Kidney (tissue), 13 donors: ENCODE measurements at regions not wholly inside any gene's neighbourhood (a gene's known extent, or its start where the extent isn't known, plus 50 kb on each side); places are given as distances from the start of the nearest gene placed in this dataset.

Experiments used
- DNase-seq, 5 donors: peaks; one replicate each; pipeline ENCODE4 v3.0.0-alpha.2; 2013 to 2020
- FAIRE-seq: peaks from 2 replicates; lab custom pipeline; 2012; peaks lifted over from hg19 to GRCh38; lab: Jason Lieb, UNC
- H3K27ac ChIP-seq, 2 donors: one replicate each; pipeline ENCODE4 v1.7.0; 2013; ENCODE audit warnings: low read depth in 2 of 2, low read length in 2 of 2, inconsistent platforms in 1 of 2
- H3K27me3 ChIP-seq: one replicate; pipeline ENCODE4 v1.7.1; 2013; ENCODE audit warnings: low read length, inconsistent platforms; ENCODE audit not compliant: control insufficient read depth, insufficient read depth
- H3K36me3 ChIP-seq, 3 donors: one replicate each; pipeline versions ENCODE4 v1.7.0 to v1.7.1; 2013; ENCODE audit warnings: low read length in 3 of 3, control low read depth in 1 of 3, inconsistent platforms in 1 of 3; ENCODE audit not compliant: insufficient read depth in 3 of 3, control insufficient read depth in 2 of 3
- H3K4me1 ChIP-seq, 3 donors: one replicate each; pipeline versions ENCODE4 v1.7.0 to v1.7.1; 2013; ENCODE audit warnings: low read length in 3 of 3, inconsistent platforms in 1 of 3, low read depth in 1 of 3; ENCODE audit not compliant: control insufficient read depth in 2 of 3, insufficient read depth in 2 of 3
- H3K4me3 ChIP-seq, 3 donors: one replicate each; pipeline versions ENCODE4 v1.7.0 to v1.8.1; 2013; ENCODE audit warnings: low read length in 3 of 3, control low read depth in 1 of 3, inconsistent platforms in 1 of 3
- H3K9ac ChIP-seq, 3 donors: one replicate each; pipeline versions ENCODE4 v1.7.0 to v1.7.1; 2013; ENCODE audit warnings: low read length in 3 of 3, control low read depth in 1 of 3, inconsistent platforms in 1 of 3
- H3K9me3 ChIP-seq, 3 donors: one replicate each; pipeline versions ENCODE4 v1.7.0 to v1.7.1; 2013; ENCODE audit warnings: low read length in 3 of 3, control low read depth in 1 of 3, inconsistent platforms in 1 of 3; ENCODE audit not compliant: control insufficient read depth in 2 of 3, insufficient read depth in 1 of 3
- intact Hi-C: fragments of 100-400 bp; cut with DNase I; formaldehyde crosslinking; loops from one replicate; pipeline ENCODE4 v1.11.1; 2022
- TF ChIP-seq, protein P1 (sequence below): IDR thresholded peaks from 3 replicates; pipeline ENCODE4 v1.5.1; 2012; ENCODE audit warnings: mild to moderate bottlenecking, moderate library complexity, borderline replicate concordance; ENCODE audit not compliant: insufficient read depth; ENCODE audit errors: extremely low read depth
- donor health status: control.
- donor health status: control.
- donor health status: control.
- donor health status: control.
- donor health status: control.
- donor health status: DM: yes; HTN: yes; CAD: no.
- donor health status: Normal renal cell carcinoma (clear cell type).

DNA sequence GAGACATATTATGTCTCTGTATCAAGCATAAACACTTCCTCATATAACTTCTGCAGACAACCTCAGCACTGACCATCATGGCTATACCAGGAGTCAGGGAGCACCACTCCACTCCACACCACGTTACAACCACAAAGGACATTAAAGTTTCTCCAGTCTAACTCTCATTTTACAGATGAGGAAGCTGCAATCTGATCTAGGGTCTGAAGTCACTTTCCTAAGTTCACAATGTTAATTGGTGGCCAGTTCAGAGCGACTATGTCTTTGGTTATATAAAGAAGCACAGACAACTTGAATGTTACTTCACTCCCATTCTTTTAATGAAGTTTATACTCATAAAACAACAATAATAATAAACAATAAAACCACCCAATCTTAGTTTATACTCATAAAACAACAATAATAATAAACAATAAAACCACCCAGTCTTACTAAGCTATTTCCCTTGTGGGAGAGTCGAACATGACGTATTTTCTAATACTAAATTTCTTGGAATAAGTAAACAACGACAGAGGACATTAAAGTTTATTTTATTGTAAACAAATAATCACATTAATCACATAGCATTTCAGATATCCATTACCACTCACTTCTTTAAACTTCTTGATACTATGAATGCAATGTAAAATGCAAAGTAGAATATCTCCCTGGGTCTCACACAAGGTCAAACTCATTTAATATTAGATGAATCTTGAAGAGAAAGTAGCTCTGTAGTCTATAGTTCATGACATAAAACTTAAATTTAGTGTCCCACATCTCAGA is 72.4 kb upstream of the SSTR1 start:
- TF ChIP-seq, protein P1, sequence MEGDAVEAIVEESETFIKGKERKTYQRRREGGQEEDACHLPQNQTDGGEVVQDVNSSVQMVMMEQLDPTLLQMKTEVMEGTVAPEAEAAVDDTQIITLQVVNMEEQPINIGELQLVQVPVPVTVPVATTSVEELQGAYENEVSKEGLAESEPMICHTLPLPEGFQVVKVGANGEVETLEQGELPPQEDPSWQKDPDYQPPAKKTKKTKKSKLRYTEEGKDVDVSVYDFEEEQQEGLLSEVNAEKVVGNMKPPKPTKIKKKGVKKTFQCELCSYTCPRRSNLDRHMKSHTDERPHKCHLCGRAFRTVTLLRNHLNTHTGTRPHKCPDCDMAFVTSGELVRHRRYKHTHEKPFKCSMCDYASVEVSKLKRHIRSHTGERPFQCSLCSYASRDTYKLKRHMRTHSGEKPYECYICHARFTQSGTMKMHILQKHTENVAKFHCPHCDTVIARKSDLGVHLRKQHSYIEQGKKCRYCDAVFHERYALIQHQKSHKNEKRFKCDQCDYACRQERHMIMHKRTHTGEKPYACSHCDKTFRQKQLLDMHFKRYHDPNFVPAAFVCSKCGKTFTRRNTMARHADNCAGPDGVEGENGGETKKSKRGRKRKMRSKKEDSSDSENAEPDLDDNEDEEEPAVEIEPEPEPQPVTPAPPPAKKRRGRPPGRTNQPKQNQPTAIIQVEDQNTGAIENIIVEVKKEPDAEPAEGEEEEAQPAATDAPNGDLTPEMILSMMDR: no peak
- no peak overlapping the region for H3K9ac ChIP-seq
- no peak overlapping the region for H3K4me3 ChIP-seq
- H3K27me3 ChIP-seq: no peaks in the 10 kb centered on the region
- H3K27ac ChIP-seq: no peak overlapping the region
- intact Hi-C loops: no loop called here
- no peaks in the 10 kb centered on the region for H3K9me3 ChIP-seq
- peak; percentile 71 for FAIRE-seq
- DNase-seq: no peak
- H3K36me3 ChIP-seq: no peaks in the 10 kb centered on the region
- H3K4me1 ChIP-seq: no peaks in the 10 kb centered on the region

DNA sequence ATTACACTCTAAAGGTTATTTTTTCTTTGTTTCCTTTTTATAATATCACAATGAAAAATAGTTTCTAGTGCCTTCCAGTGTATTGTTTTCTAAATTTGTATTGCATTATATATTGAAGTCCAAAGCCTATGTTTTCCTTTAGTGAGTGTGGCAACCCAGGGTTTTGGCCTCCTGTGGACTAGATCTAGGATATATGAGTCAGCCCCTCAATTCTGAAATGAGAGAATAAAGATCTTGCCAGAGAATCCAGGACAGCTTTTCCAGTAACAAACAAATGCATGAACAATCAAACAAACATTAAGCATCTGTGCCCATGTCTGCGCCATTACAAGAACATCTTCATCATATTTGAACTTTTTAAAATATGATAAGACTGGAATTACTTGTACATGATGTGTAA is 70.7 kb upstream of the SSTR1 start:
- H3K27me3 ChIP-seq: no peaks in the 10 kb centered on the region
- no peaks in the 10 kb centered on the region for H3K36me3 ChIP-seq
- H3K27ac ChIP-seq: no peak overlapping the region
- no peaks in the 10 kb centered on the region for H3K9me3 ChIP-seq
- TF ChIP-seq, protein P1: no peak
- H3K4me1 ChIP-seq: no peaks in the 10 kb centered on the region
- H3K9ac ChIP-seq: no peak overlapping the region
- FAIRE-seq: no peak
- intact Hi-C loops: no loop called here
- no peak overlapping the region for H3K4me3 ChIP-seq
- no peak for DNase-seq

DNA sequence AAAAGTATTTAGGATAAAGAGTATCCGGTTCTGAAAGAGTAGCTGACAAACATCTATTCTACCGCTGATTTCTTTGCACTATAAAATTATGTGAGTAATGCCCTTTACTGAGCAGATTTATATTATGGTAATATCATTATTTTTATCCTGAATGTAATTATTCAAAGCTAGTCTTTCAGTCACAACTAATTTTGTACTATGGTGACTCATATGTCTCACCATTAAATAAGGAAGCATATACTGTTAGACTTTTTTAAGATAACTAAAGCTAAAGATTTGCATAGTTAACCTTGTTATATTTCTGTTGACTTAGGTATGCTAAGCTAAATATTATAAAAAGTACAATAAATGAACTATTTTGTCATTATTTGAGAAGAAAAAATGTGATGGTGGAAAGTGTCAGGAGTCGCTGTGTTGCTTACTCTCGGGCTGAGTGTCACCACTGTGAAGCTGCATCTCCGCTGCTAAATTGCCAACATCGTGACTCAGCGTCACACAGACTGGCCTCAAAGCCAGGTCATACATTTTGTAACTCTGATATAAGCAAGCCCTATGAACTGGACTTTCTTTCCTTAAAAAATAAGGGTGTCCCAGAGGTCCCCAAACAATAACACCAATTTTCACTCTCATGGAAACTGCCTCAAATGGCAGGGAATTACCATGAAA is 69.1 kb upstream of the SSTR1 start:
- no peak for FAIRE-seq
- TF ChIP-seq, protein P1: no peak
- intact Hi-C loops: no loop called here
- no peak for DNase-seq
- H3K4me3 ChIP-seq: no peak overlapping the region
- H3K36me3 ChIP-seq: no peaks in the 10 kb centered on the region
- no peaks in the 10 kb centered on the region for H3K27me3 ChIP-seq
- no peak overlapping the region for H3K9ac ChIP-seq
- no peak overlapping the region for H3K27ac ChIP-seq
- no peaks in the 10 kb centered on the region for H3K4me1 ChIP-seq
- H3K9me3 ChIP-seq: no peaks in the 10 kb centered on the region
